Activated CD4-positive, alpha-beta T cell treated with anti-CD3 and anti-CD28 coated beads, Interleukin-2, Interleukin-4, amounts not matched to agents 100 ng/mL and 50 ng/mL, durations not matched to agents 16 hours and 8 hours (primary cell): ENCODE measurements at regions not wholly inside any gene's neighbourhood (a gene's known extent, or its start where the extent isn't known, plus 50 kb on each side); places are given as distances from the start of the nearest gene placed in this dataset.

ENCODE experiments used
- DNase-seq: peaks from one replicate; pipeline ENCODE4 v3.0.0-alpha.2; 2020; ENCODE audit warnings: low spot score

DNA sequence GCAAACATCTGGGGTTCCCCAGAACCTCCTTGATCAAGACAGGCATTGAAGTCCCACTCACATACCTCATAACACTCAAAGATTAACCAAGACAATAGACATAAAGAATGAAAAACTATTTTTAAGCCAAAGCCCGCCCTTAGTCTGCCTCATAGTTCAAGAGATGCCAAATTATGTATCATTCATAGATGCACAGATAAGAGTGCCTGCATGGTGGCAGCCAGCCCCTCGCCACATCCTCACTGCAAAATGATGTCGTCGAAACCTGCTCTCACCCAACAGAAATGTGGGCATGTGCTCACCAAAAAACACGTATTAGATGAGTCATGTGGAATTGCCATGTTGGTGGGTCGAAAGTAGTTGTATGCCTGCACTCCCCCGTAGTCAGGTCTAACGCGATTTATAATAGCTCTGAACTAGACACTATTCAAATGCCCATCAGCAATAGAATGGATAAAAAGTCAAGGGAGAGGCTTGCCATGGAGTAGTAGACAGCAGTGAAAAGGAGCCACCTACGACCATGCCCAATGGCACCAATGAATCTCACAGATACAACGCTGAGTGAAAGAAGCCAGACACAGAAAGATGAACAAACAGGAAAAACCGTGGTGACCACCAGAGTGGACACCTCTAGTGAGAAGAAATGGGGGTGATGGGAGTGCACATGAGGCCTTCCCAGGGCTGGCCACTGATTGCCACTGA, 64.8 kb downstream of the C16orf95 start:
- DNase-seq: peak; percentile 48
